ENCODE measurements at regions not wholly inside any gene's neighbourhood (a gene's known extent, or its start where the extent isn't known, plus 50 kb on each side); places are given as distances from the start of the nearest gene placed in this dataset.

- DNase-seq (ENCODE audit: low spot score), result no peak
Measured at GRCh38 chr1:217373761-217374701, 256.9 kb downstream of the GPATCH2 start.

DNA sequence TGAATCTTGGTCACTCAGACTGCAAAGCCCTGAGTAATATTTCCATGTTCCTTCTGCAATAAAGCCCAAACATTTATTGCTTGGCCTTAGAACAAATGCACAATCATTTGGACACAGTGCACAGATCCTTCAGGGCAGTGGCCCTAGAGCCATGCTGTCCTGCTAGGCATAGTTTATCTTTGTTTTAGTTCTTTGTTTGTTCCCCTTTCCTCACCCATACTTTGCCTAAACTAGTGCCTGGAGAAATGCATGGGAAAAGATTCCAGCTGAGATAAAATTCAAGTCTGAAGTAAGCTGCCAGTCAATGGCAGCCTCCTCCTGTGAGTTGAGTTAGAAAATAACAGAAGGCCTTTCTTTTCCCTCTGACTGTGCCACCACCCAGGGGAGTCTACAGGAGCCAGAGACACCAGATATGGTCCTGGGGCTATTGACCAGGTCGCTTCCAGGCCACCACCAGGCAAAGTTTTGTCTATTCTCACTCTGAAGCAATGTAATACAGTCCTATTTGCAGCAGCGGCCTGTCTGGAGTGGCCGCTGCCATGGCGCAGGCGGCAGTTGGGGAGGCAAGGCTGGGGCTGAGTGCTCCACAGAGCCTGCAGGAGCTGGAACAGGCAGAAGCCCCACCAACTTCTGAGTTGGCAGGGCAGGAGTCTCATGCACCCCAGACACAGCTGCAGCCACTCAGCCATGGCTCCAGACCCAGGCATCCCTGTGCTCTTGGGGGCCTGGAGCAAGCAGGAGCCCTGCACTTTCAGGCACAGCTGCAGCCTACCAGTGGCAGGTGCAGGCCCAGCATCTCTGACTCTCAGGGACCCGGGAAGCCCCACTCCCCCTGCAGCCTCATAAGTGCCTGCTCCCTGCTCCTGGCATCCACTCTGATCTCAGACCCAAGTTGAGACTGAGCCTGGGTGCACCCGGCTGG, 258.6 kb downstream of the GPATCH2 start:
- DNase-seq (ENCODE audit: low spot score), result no peak

GRCh38 chr1:217370757-217371156, 260.1 kb downstream of the GPATCH2 start:
- no peak for DNase-seq (ENCODE audit: low spot score)

DNA sequence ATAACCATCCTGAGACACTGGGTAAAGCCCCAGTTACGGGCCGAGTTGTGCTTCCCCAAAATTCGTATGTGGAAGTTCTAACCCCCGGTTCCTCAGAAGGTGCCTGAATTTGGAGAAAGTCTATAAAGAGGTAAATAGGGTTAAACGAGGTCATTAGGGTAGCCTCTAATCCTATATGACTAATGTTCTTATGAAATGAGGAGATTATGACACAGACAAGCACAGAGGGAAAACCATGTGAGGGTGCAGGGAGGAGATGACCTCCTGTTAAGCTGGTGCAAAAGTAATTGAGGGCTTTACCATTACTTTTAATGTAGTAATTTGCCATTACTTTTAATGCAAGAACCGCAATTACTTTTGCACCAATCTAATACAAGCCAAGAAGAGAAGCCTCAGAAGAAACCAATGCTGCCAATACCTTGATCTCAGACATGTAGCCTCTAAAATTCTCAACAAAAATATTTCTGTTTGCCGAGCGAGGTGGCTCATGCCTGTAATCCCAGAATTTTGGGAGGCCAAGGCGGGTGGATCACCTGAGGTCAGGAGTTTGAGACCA, 260.8 kb downstream of the GPATCH2 start:
- DNase-seq (ENCODE audit: low spot score), result no peak

GRCh38 chr1:217369271-217369981, 261.5 kb downstream of the GPATCH2 start:
- DNase-seq (ENCODE audit: low spot score), result no peak

DNA sequence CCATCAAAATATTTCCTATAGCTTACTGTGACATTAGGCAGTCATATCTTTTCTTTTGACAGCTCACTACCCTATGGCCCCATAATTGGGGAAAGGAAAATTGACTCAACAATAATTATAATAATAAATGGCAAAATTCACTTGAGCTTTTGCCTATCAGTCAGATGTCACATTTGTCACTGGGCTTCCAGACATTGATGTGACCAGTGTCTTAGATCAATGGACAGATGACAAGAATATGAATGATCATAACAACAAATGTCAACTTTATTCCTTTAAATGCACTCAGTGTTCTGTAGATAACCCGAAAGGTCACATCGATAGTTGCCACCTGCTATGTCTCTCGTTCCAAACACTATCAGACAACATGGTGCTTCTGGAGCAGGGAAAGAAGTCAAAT, 266.7 kb downstream of the GPATCH2 start:
- no peak for DNase-seq (ENCODE audit: low spot score)

- no peak for DNase-seq (ENCODE audit: low spot score)
Measured at GRCh38 chr1:217363319-217363718, 267.6 kb downstream of the GPATCH2 start.

- DNase-seq (ENCODE audit: low spot score), result no peak
Measured at GRCh38 chr1:217360510-217360909, 270.4 kb downstream of the GPATCH2 start.

GRCh38 chr1:217354895-217355294, 276.0 kb downstream of the GPATCH2 start:
- DNase-seq (ENCODE audit: low spot score), result no peak

GRCh38 chr1:217348960-217349664, 281.8 kb downstream of the GPATCH2 start:
- DNase-seq (ENCODE audit: low spot score), result no peak

GRCh38 chr1:217344712-217345111, 286.2 kb downstream of the GPATCH2 start:
- no peak for DNase-seq (ENCODE audit: low spot score)

DNA sequence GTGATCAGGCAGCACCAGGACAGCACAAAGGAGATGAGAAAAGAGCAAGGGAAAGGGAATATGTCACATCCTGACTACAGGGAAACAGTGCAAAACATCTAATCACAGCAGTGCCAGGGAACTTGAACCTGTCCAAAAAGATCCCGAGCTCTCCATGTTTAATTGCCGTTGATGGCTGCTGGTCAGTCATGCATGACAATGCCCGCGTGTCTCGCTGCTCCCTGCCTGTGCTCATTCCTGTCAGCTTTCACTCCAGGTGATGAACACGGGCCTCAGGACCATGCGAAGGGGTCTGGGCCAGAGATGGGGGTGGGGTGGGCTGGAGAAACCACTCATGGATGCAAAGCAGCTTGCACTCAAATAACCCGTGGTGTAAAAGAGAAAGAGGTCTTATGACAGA, 287.0 kb downstream of the GPATCH2 start:
- DNase-seq (ENCODE audit: low spot score), result no peak

- DNase-seq (ENCODE audit: low spot score), result no peak
Measured at GRCh38 chr1:217342105-217342504, 288.8 kb downstream of the GPATCH2 start.

GRCh38 chr1:217336724-217337123, 294.2 kb downstream of the GPATCH2 start:
- no peak for DNase-seq (ENCODE audit: low spot score)

DNA sequence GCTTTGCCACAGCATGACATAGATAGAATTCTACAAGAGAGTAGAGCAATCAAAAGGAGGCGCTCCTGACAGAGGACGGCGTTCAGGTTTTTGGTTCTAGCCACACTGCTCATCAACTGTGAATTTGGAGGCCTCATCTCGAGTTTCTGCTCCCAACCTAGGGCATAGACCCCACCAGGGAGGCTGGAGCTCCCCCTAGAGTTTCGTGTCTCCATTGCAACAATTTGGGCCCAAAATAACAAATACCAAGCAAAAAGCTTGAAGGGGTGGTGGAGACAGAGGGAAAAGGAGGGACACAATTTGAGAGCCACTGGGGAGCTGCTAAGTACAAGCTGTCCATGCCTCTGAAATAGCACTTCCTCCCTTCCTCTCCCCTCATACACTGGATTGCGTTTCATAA, 297.0 kb downstream of the GPATCH2 start:
- peak; percentile 82 for DNase-seq (ENCODE audit: low spot score)

- DNase-seq (ENCODE audit: low spot score), result no peak
Measured at GRCh38 chr1:217332431-217333065, 298.3 kb downstream of the GPATCH2 start.

DNA sequence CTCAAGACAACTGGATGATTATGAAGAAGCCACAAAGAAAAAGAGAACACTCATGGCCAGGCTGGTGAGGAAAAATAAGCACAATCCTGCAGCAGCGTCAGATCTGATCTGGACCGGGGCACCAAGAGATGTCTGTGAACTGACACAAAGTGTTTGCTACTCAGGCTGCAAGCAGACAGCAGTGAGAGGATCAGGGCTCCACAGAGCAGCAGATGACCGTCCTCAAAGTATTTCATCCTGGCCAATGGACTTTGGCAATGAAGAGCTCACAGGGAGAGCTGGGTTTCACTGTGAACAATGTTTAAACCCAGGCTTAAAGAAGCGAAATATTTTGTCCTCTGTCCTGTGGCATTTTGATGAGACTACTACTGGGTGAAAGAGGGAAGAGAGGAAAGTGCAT, 299.2 kb downstream of the GPATCH2 start:
- DNase-seq (ENCODE audit: low spot score), result no peak

- no peak for DNase-seq (ENCODE audit: low spot score)
Measured at GRCh38 chr1:217327901-217328300, 303.0 kb downstream of the GPATCH2 start.

DNA sequence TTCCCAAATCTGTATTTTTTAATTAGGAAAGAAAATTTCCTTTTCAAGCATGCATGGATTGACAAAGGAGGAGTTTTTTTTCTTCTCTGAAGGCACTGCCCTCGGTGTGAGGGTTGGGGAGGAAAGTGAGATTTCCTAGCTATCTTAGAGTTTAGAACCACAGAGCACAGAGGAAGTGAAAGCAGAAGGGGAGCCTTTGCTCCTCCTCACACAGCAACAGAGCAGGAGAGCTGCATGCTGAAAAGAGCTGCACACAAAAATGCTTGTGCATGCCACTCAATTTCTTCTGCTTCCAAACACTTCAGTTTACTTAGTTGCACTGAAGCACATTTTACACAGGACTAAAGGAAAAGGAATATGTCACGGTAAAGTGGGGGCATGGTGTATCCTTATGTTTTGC, 308.1 kb downstream of the GPATCH2 start:
- DNase-seq (ENCODE audit: low spot score), result no peak

DNA sequence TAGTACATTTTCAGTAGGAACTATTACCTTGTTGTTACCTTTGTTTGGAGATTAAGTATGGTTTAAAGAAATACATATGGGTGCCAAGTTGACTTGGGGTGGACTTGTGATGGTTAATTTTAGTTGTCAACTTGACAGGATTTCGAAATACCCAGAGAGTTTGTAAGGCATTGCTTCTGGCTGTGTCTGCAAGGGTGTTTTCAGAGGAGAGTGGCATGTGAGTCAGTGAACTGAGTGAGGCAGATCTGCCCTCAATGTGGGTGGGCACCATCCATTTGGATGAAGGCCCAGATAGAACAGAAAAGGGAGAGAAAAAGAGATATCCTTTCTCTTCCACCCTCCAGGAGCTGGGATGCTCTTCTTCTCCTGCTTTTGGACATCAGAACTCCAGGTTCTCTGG, 315.5 kb downstream of the GPATCH2 start:
- no peak for DNase-seq (ENCODE audit: low spot score)

DNA sequence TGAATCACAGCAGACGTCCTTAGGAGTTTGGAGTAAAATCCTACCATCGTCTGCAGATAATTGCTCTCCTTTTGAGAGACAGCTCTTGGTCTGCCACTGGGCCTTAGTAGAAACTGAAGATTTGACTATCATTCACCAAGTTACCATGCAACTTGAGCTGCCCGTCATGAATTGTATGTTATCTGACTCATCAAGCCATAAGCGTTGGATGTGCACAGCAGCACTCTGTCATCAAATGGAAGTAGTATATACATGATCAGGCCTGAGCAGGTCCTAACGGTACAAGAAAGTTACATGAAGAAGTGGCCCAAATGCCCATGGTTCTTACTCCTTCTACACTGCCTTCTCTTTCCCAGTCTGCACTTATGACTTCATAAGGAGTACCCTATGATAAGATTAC, 317.8 kb downstream of the GPATCH2 start:
- DNase-seq (ENCODE audit: low spot score), result no peak
